ENCODE measurements at regions not wholly inside any gene's neighbourhood (a gene's known extent, or its start where the extent isn't known, plus 50 kb on each side); places are given as distances from the start of the nearest gene placed in this dataset.

- TF ChIP-seq RAD21 (IDR thresholded peaks at IDR 0.05) = no peak
- no peak for TF ChIP-seq CTCF (IDR thresholded peaks at IDR 0.05; ENCODE audit: low read depth, low read length, missing input control)
- no peak for TF ChIP-seq SP1 (IDR thresholded peaks at IDR 0.05)
- TF ChIP-seq, protein P1, sequence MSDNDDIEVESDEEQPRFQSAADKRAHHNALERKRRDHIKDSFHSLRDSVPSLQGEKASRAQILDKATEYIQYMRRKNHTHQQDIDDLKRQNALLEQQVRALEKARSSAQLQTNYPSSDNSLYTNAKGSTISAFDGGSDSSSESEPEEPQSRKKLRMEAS (IDR thresholded peaks at IDR 0.05) = no peak
- TF ChIP-seq RXRA (IDR thresholded peaks at IDR 0.05) = no peak
- TF ChIP-seq FOXA1 (IDR thresholded peaks at IDR 0.05) = no peak
- no peak for TF ChIP-seq JUND (IDR thresholded peaks at IDR 0.05)
- TF ChIP-seq HNF4G (IDR thresholded peaks at IDR 0.05) = no peak
- no peak for TF ChIP-seq GABPA (IDR thresholded peaks at IDR 0.05 in 1 of 2, conservative IDR thresholded peaks at IDR 0.05 in 1 of 2)
- TF ChIP-seq, protein P2, sequence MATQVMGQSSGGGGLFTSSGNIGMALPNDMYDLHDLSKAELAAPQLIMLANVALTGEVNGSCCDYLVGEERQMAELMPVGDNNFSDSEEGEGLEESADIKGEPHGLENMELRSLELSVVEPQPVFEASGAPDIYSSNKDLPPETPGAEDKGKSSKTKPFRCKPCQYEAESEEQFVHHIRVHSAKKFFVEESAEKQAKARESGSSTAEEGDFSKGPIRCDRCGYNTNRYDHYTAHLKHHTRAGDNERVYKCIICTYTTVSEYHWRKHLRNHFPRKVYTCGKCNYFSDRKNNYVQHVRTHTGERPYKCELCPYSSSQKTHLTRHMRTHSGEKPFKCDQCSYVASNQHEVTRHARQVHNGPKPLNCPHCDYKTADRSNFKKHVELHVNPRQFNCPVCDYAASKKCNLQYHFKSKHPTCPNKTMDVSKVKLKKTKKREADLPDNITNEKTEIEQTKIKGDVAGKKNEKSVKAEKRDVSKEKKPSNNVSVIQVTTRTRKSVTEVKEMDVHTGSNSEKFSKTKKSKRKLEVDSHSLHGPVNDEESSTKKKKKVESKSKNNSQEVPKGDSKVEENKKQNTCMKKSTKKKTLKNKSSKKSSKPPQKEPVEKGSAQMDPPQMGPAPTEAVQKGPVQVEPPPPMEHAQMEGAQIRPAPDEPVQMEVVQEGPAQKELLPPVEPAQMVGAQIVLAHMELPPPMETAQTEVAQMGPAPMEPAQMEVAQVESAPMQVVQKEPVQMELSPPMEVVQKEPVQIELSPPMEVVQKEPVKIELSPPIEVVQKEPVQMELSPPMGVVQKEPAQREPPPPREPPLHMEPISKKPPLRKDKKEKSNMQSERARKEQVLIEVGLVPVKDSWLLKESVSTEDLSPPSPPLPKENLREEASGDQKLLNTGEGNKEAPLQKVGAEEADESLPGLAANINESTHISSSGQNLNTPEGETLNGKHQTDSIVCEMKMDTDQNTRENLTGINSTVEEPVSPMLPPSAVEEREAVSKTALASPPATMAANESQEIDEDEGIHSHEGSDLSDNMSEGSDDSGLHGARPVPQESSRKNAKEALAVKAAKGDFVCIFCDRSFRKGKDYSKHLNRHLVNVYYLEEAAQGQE (IDR thresholded peaks at IDR 0.05) = no peak
- no peak for TF ChIP-seq TAF1 (conservative IDR thresholded peaks at IDR 0.05)
- no peak for TF ChIP-seq EGR1 (IDR thresholded peaks at IDR 0.05; ENCODE audit: low read depth in 2 of 2)
- TF ChIP-seq, protein P3, sequence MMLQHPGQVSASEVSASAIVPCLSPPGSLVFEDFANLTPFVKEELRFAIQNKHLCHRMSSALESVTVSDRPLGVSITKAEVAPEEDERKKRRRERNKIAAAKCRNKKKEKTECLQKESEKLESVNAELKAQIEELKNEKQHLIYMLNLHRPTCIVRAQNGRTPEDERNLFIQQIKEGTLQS (IDR thresholded peaks at IDR 0.05) = no peak
These were observed 149.8 kb downstream of the GNAT3 start for GRCh38 chr7:80362010-80362618.

Data from liver (tissue), 3 donors.